H1 (cell line): ENCODE measurements at regions not wholly inside any gene's neighbourhood (a gene's known extent, or its start where the extent isn't known, plus 50 kb on each side); places are given as distances from the start of the nearest gene placed in this dataset.
A peak's percentile ranks its signal among the peaks of the same experiment; 100 is the strongest.

Source experiments
- CTCF ChIA-PET: fragments of 300-600 bp; sonication (Branson Sonifier 250); formaldehyde crosslinking; loops from one replicate; lab custom pipeline; 2021; ENCODE audit not compliant: partially characterized antibody; lab: Charles Lee
- POLR2A ChIA-PET: fragments of 300-600 bp; sonication (Branson Sonifier 250); formaldehyde crosslinking; loops from one replicate; lab custom pipeline; 2021; ENCODE audit warnings: inconsistent platforms; ENCODE audit not compliant: partially characterized antibody; lab: Charles Lee
- DNase-seq, 2 experiments: peaks; one replicate each; pipeline versions ENCODE4 v3.0.0 to v3.0.0-alpha.2; 2010 to 2022; ENCODE audit warnings: low spot score in 2 of 2, low read depth in 1 of 2, mixed read lengths in 1 of 2
- FAIRE-seq: peaks from 2 replicates; lab custom pipeline; 2011; peaks lifted over from hg19 to GRCh38; lab: Jason Lieb, UNC
- H2AFZ ChIP-seq: 2 replicates; pipeline ENCODE4 v1.8.1; 2012; ENCODE audit warnings: low read length, inconsistent platforms
- H2AK5ac ChIP-seq: 2 replicates; pipeline ENCODE4 v1.6.1; 2013; ENCODE audit warnings: low read depth, low read length
- H2BK120ac ChIP-seq: replicated peaks from 2 replicates; pipeline ENCODE3; 2013; ENCODE audit warnings: low read depth, low read length, inconsistent platforms
- H2BK12ac ChIP-seq: 2 replicates; pipeline ENCODE4 v1.6.1; 2013; ENCODE audit warnings: low read depth, low read length
- H2BK15ac ChIP-seq: 2 replicates; pipeline ENCODE4 v1.6.1; 2013; ENCODE audit warnings: low read length
- H2BK20ac ChIP-seq: 2 replicates; pipeline ENCODE4 v1.6.1; 2013; ENCODE audit warnings: low read length
- H2BK5ac ChIP-seq: 2 replicates; pipeline ENCODE4 v1.6.1; 2013; ENCODE audit warnings: low read depth, low read length
- H3K14ac ChIP-seq: 2 replicates; pipeline ENCODE4 v1.6.1; 2013; ENCODE audit warnings: inconsistent platforms; ENCODE audit not compliant: insufficient read length
- H3K18ac ChIP-seq: 2 replicates; pipeline ENCODE4 v1.6.1; 2013; ENCODE audit warnings: low read length; ENCODE audit errors: extremely low read depth
- H3K23ac ChIP-seq: 2 replicates; pipeline ENCODE4 v1.6.1; 2013; ENCODE audit warnings: inconsistent platforms; ENCODE audit not compliant: insufficient read length
- H3K23me2 ChIP-seq: 2 replicates; pipeline ENCODE4 v1.6.1; 2013; ENCODE audit warnings: low read depth, low read length
- H3K27ac ChIP-seq: 2 replicates; pipeline ENCODE4 v1.6.1; 2011; ENCODE audit warnings: low read depth, low read length, inconsistent platforms
- H3K27me3 ChIP-seq, 4 experiments: replicated peaks in 1 of 4; 1 replicate in 1 of 4; 2 replicates in 3 of 4; pipeline versions ENCODE4 v1.6.1 to v1.8.1; 2011 to 2013; ENCODE audit warnings: low read length in 3 of 4, mild to moderate bottlenecking in 3 of 4, inconsistent platforms in 2 of 4, mixed read lengths in 2 of 4, moderate library complexity in 1 of 4; ENCODE audit not compliant: control insufficient read depth in 3 of 4, insufficient read depth in 3 of 4; ENCODE audit errors: extremely low read depth in 1 of 4
- H3K36me3 ChIP-seq, 4 experiments: 2 replicates each; pipeline versions ENCODE4 v1.6.1 to v1.8.1; 2011 to 2013; ENCODE audit warnings: mild to moderate bottlenecking in 4 of 4, low read length in 3 of 4, moderate library complexity in 2 of 4, control low read depth in 1 of 4, inconsistent platforms in 1 of 4; ENCODE audit not compliant: insufficient read depth in 4 of 4, control insufficient read depth in 2 of 4
- H3K4ac ChIP-seq: replicated peaks from 2 replicates; pipeline ENCODE3; 2013; ENCODE audit warnings: low read length, low read depth, mixed read lengths, inconsistent platforms; ENCODE audit not compliant: insufficient read length
- H3K4me1 ChIP-seq, 4 experiments: replicated peaks in 1 of 4; 1 replicate in 1 of 4; 2 replicates in 3 of 4; pipeline versions ENCODE4 v1.6.1 to v1.8.1; 2011 to 2013; ENCODE audit warnings: low read length in 3 of 4, inconsistent platforms in 2 of 4, mixed read lengths in 1 of 4; ENCODE audit not compliant: insufficient read depth in 4 of 4, control insufficient read depth in 3 of 4
- H3K4me2 ChIP-seq, 2 experiments: 2 replicates each; pipeline versions ENCODE4 v1.6.1 to v1.8.1; 2011 to 2013; ENCODE audit warnings: low read depth in 2 of 2, low read length in 2 of 2, control low read depth in 1 of 2, inconsistent platforms in 1 of 2, mild to moderate bottlenecking in 1 of 2; ENCODE audit not compliant: insufficient read depth in 1 of 2
- H3K4me3 ChIP-seq, 4 experiments: fragments of 200-600, 300-600 bp in 1 of 4; sonication (generic), shearing (Covaris generic), sonication (Bioruptor Twin) in 1 of 4; 2 replicates each; pipeline versions ENCODE4 v1.5.1 to v1.8.1; 2011 to 2016; ENCODE audit warnings: low read length in 4 of 4, low read depth in 3 of 4, control low read depth in 2 of 4, inconsistent platforms in 2 of 4, mild to moderate bottlenecking in 2 of 4, mixed read lengths in 1 of 4, moderate library complexity in 1 of 4; ENCODE audit not compliant: insufficient read depth in 2 of 4; ENCODE audit errors: extremely low read depth in 1 of 4
- H3K56ac ChIP-seq: replicated peaks from 2 replicates; pipeline ENCODE3; 2013; ENCODE audit warnings: low read depth, mild to moderate bottlenecking, mixed read lengths, low read length, inconsistent platforms; ENCODE audit not compliant: insufficient read length
- H3K79me1 ChIP-seq: 2 replicates; pipeline ENCODE4 v1.6.1; 2013; ENCODE audit warnings: low read depth, low read length, control low read depth
- H3K79me2 ChIP-seq, 2 experiments: 2 replicates each; pipeline versions ENCODE4 v1.6.1 to v1.8.1; 2012 to 2013; ENCODE audit warnings: low read length in 2 of 2, mild to moderate bottlenecking in 2 of 2, inconsistent platforms in 1 of 2; ENCODE audit not compliant: insufficient read depth in 2 of 2, control insufficient read depth in 1 of 2
- H3K9ac ChIP-seq, 4 experiments: replicated peaks in 1 of 4; 1 replicate in 1 of 4; 2 replicates in 3 of 4; pipeline versions ENCODE4 v1.6.1 to v1.8.1; 2011 to 2013; ENCODE audit warnings: low read depth in 3 of 4, low read length in 3 of 4, control low read depth in 2 of 4, mild to moderate bottlenecking in 2 of 4, moderate library complexity in 2 of 4, inconsistent platforms in 1 of 4; ENCODE audit errors: extremely low read depth in 1 of 4
- H3K9me3 ChIP-seq, 2 experiments: 2 replicates each; pipeline versions ENCODE4 v1.6.1 to v1.8.1; 2012 to 2013; ENCODE audit warnings: mild to moderate bottlenecking in 2 of 2, moderate library complexity in 2 of 2, control low read depth in 1 of 2, inconsistent platforms in 1 of 2, low read depth in 1 of 2, low read length in 1 of 2, mixed read lengths in 1 of 2; ENCODE audit not compliant: insufficient read depth in 2 of 2
- H4K20me1 ChIP-seq, 2 experiments: replicated peaks in 1 of 2; 2 replicates each; pipeline versions ENCODE3 to v1.8.1; 2011 to 2013; ENCODE audit warnings: inconsistent platforms in 2 of 2, low read length in 2 of 2, mild to moderate bottlenecking in 1 of 2; ENCODE audit not compliant: insufficient read depth in 2 of 2, control insufficient read depth in 1 of 2
- H4K5ac ChIP-seq: 2 replicates; pipeline ENCODE4 v1.6.1; 2013; ENCODE audit warnings: low read length, low read depth, mixed read lengths, inconsistent platforms; ENCODE audit not compliant: insufficient read length
- H4K8ac ChIP-seq: 2 replicates; pipeline ENCODE4 v1.8.0; 2013; ENCODE audit warnings: mild to moderate bottlenecking, moderate library complexity, low read length, inconsistent platforms; ENCODE audit not compliant: insufficient read depth; ENCODE audit errors: extremely low read depth
- H4K91ac ChIP-seq: replicated peaks from 2 replicates; pipeline ENCODE3; 2013; ENCODE audit warnings: low read length, mixed read lengths, inconsistent platforms; ENCODE audit not compliant: insufficient read length
- CHD1 ChIP-seq: IDR thresholded peaks from 2 replicates; pipeline ENCODE4 v1.6.1; 2012; ENCODE audit warnings: low read depth, low read length, improper control_type of control experiment
- RAD21 ChIP-seq, 2 experiments: IDR thresholded peaks in 1 of 2; conservative IDR thresholded peaks in 1 of 2; 2 replicates each; pipeline ENCODE4 v1.6.1; 2011; ENCODE audit warnings: low read depth in 2 of 2, low read length in 2 of 2, improper control_type of control experiment in 1 of 2, inconsistent platforms in 1 of 2, mild to moderate bottlenecking in 1 of 2, moderate library complexity in 1 of 2
- TBP ChIP-seq: IDR thresholded peaks from 2 replicates; pipeline ENCODE4 v1.6.1; 2011; ENCODE audit warnings: low read depth, low read length, improper control_type of control experiment
- WGBS, 2 experiments: shearing (Covaris generic) in 1 of 2; methylation state at CpG; one replicate each; pipeline versions ENCODE4 v1.1.6 to v1.1.7; 2013 to 2015; ENCODE audit warnings: low lambda C conversion rate in 2 of 2, mixed read lengths in 2 of 2, inconsistent platforms in 1 of 2, low coverage in 1 of 2, missing lambda C conversion rate in 1 of 2; ENCODE audit not compliant: insufficient replicate concordance in 2 of 2, insufficient coverage in 1 of 2, insufficient read length in 1 of 2; ENCODE audit errors: extremely low coverage in 1 of 2, missing lambda C conversion rate in 1 of 2; 5-methylcytosine and 5-hydroxymethylcytosine counted together

- Histone ChIP-seq H2BK20ac (peak overlapping the region; percentile 94), H3K79me2 (no peaks in the 10 kb centered on the region), H2AFZ (no peak overlapping the region), H4K91ac (peak overlapping the region; percentile 8), H3K23me2 (no peaks in the 10 kb centered on the region; the same call in 1 of the 2 replicates), H3K4me1 (peaks cover 3 to 15% (median 9%) of the 10 kb centered on the region in 4 experiments; a peak in 5 of 7 replicates), H2BK12ac (peak overlapping the region; percentile 69; the same call in 1 of the 2 replicates), H3K56ac (no peak overlapping the region), H3K18ac (peak overlapping the region; percentile 55), H3K27me3 (peaks cover 0 to 10% (median 6%) of the 10 kb centered on the region in 4 experiments; a peak in 2 of 7 replicates), H2BK5ac (0 out of 2 replicates have a peak overlapping the region, but pooled peaks have one; percentile 36), H4K8ac (no peak overlapping the region), H2AK5ac (peak overlapping the region; percentile 32; the same call in 1 of the 2 replicates), H3K23ac (no peak overlapping the region), H3K79me1 (no peaks in the 10 kb centered on the region), H3K36me3 (no peaks in the 10 kb centered on the region), H3K27ac (no peak overlapping the region), H3K4me3 (no peak overlapping the region), H4K5ac (no peak overlapping the region), H4K20me1 (no peaks in the 10 kb centered on the region), H3K9me3 (peaks cover 8 to 9% of the 10 kb centered on the region in 2 experiments; a peak in 2 of 4 replicates), H2BK120ac (peak overlapping the region; percentile 5), H3K4ac (peak overlapping the region; percentile 27), H2BK15ac (peak overlapping the region; percentile 83; the same call in 1 of the 2 replicates), H3K9ac (no peak overlapping the region), H3K14ac (no peak overlapping the region), H3K4me2 (no peak overlapping the region)
- TF ChIP-seq CHD1 = no peak
- no peak for TF ChIP-seq RAD21 (IDR thresholded peaks at IDR 0.05 in 1 of 2, conservative IDR thresholded peaks at IDR 0.05 in 1 of 2; ENCODE audit: low read depth in 2 of 2, low read length in 2 of 2)
- TF ChIP-seq TBP = no peak
- DNase-seq (no peak), FAIRE-seq (no peak)
- ChIA-PET CTCF (interaction anchor here (1.1 to 2.2 kb wide), 4 partner anchors 10 to 63 kb away, joined by 3 to 8 read pairs (median 4); no protein-coding TSS in a partner anchor), POLR2A (interaction anchor here (0.9 to 1.2 kb wide), 3 partner anchors 8 to 22 kb away, joined by 3 to 5 read pairs (median 4); no protein-coding TSS in a partner anchor)
- WGBS, 2 experiments = 84% methylated on average over 16 of the region's 16 CpGs; no CpG with 5 or more reads in 1 of the 2 experiments
These were observed 157.2 kb downstream of the CD83 start for GRCh38 chr6:14274546-14275492.
